BE2C (cell line): ENCODE measurements at regions not wholly inside any gene's neighbourhood (a gene's known extent, or its start where the extent isn't known, plus 50 kb on each side); places are given as distances from the start of the nearest gene placed in this dataset.

Source experiments
- DNase-seq: peaks from one replicate; pipeline ENCODE4 v3.0.0-alpha.2; 2020
- H3K27me3 ChIP-seq: fragments of 250-450 bp; sonication (Bioruptor Pico); 2 replicates; pipeline ENCODE4 v1.5.1; 2020; ENCODE audit warnings: mild to moderate bottlenecking
- H3K36me3 ChIP-seq: fragments of 250-450 bp; sonication (Bioruptor Pico); 2 replicates; pipeline ENCODE4 v1.5.1; 2020; ENCODE audit warnings: mild to moderate bottlenecking
- H3K4me1 ChIP-seq: fragments of 250-450 bp; sonication (Bioruptor Pico); 2 replicates; pipeline ENCODE4 v1.5.1; 2020
- H3K4me3 ChIP-seq: 2 replicates; pipeline ENCODE4 v1.5.1; 2011; ENCODE audit warnings: low read depth, low read length
- H3K9me3 ChIP-seq: fragments of 250-450 bp; sonication (Bioruptor Pico); 2 replicates; pipeline ENCODE4 v1.5.1; 2020
- TF ChIP-seq, protein P1 (sequence below): IDR thresholded peaks from 2 replicates; pipeline ENCODE4 v1.5.1; 2012; ENCODE audit warnings: mild to moderate bottlenecking, low read depth, low read length

DNA sequence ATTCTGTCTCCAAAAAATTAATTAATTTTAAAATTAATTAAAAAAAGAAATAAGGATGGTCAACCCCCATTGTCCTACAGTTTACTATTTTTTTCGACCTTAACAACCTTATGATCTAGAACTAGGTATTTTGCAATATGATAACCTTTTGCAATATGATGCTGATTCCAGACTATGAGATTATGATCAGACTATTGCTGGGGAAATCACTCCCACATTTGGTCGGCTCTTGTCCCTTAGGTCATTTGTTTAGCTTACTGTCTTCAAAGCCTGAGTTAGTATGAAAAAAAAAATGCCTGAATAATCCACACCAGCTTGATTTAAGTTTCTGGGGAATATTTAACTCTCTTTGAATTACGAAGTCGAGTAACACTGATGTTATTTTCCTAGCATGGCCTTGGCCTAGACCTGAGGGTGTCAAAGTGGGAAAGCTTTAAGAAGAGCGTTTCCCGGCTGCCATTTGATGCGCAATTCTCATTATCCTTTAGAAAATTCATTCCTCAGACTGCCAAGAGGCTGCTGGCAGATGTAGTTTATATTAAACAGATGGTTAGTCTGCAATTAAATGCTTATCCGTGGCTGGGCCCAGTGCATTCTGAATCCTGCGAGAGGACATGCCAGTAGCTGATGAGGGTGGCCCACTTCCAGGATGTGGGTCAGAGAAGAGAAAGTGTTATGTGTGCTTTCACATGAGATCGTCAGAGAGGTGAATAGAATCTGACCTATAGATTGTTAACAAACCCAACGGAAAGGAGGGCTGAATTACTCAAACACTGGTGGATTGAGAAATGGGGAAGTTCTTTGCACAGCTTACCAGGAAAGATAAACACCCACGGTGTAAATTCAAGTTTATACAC lies 496.0 kb upstream of the THBS1 start:
- Histone ChIP-seq H3K36me3 (no peaks in the 10 kb centered on the region), H3K27me3 (no peaks in the 10 kb centered on the region; the same call in 1 of the 2 replicates), H3K9me3 (no peaks in the 10 kb centered on the region), H3K4me3 (no peak overlapping the region), H3K4me1 (no peaks in the 10 kb centered on the region)
- DNase-seq: no peak
- TF ChIP-seq, protein P1, sequence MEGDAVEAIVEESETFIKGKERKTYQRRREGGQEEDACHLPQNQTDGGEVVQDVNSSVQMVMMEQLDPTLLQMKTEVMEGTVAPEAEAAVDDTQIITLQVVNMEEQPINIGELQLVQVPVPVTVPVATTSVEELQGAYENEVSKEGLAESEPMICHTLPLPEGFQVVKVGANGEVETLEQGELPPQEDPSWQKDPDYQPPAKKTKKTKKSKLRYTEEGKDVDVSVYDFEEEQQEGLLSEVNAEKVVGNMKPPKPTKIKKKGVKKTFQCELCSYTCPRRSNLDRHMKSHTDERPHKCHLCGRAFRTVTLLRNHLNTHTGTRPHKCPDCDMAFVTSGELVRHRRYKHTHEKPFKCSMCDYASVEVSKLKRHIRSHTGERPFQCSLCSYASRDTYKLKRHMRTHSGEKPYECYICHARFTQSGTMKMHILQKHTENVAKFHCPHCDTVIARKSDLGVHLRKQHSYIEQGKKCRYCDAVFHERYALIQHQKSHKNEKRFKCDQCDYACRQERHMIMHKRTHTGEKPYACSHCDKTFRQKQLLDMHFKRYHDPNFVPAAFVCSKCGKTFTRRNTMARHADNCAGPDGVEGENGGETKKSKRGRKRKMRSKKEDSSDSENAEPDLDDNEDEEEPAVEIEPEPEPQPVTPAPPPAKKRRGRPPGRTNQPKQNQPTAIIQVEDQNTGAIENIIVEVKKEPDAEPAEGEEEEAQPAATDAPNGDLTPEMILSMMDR: no peak

DNA sequence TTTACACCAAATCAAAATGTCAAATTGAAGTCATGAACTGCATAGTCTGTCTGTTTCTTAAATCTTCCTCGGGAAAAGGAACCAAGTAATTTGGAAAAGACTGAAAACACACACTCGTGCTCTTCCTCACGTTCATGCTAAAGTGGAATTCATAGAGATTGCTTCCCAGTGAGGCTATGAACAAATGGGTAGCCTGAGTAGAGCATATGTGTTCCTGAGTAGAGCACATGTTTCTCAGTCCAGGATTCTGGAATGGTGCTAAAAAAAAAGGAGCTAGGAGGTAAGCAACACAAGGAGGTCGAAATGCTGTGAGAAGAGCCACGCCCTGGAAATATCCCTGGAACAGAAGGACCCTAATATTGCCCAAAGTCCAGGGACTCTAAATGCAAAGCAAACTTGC lies 494.2 kb upstream of the THBS1 start:
- H3K9me3 ChIP-seq: no peaks in the 10 kb centered on the region
- H3K36me3 ChIP-seq: no peaks in the 10 kb centered on the region
- no peak for DNase-seq
- no peak overlapping the region for H3K4me3 ChIP-seq
- TF ChIP-seq, protein P1: no peak
- no peaks in the 10 kb centered on the region; the same call in 1 of the 2 replicates for H3K27me3 ChIP-seq
- H3K4me1 ChIP-seq: no peaks in the 10 kb centered on the region

DNA sequence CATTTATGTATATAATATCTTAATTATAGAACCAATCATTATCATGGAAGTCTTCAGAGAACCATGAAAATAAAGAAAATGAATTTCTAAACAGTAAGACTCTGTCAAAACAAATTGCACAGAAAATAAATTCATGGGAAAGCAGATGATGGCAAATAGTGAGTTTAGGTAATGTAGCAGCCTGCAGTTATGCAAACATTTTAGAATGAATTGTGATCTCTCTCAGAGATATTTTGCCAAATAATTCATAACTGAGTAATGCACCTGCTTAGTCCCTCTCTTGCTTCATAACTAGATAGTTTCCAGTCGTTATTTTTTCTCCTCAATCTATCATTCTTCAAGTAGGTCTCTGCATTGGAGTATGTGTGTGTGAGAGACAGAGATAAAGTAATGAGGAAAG lies 492.7 kb upstream of the THBS1 start:
- no peaks in the 10 kb centered on the region; the same call in 1 of the 2 replicates for H3K27me3 ChIP-seq
- H3K36me3 ChIP-seq: no peaks in the 10 kb centered on the region
- no peak overlapping the region for H3K4me3 ChIP-seq
- H3K4me1 ChIP-seq: no peaks in the 10 kb centered on the region
- TF ChIP-seq, protein P1: no peak
- H3K9me3 ChIP-seq: no peaks in the 10 kb centered on the region
- DNase-seq: no peak

DNA sequence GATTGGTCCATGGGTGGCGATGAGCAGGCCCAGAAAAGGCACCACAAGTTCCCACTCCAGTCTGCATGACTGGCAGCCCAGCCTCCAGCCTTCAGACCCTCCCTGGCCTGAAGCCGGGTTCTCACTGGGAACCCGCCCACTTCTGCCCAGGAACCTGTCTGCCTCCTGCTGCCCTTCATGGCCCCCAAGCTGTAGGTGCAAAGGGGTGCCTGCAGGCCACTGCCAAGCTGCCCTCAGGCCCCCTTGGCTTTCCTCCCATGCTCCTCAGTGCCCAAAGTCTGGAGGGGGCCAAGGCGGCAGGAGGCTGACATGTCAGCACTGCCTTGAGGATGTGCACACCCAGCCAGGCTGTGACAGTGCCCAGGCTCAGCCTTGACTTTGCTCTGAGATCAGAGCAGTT lies 488.5 kb upstream of the THBS1 start:
- H3K4me3 ChIP-seq: no peak overlapping the region
- H3K36me3 ChIP-seq: no peaks in the 10 kb centered on the region
- H3K9me3 ChIP-seq: no peaks in the 10 kb centered on the region
- no peaks in the 10 kb centered on the region for H3K4me1 ChIP-seq
- DNase-seq: no peak
- no peaks in the 10 kb centered on the region; the same call in 1 of the 2 replicates for H3K27me3 ChIP-seq
- TF ChIP-seq, protein P1: no peak

DNA sequence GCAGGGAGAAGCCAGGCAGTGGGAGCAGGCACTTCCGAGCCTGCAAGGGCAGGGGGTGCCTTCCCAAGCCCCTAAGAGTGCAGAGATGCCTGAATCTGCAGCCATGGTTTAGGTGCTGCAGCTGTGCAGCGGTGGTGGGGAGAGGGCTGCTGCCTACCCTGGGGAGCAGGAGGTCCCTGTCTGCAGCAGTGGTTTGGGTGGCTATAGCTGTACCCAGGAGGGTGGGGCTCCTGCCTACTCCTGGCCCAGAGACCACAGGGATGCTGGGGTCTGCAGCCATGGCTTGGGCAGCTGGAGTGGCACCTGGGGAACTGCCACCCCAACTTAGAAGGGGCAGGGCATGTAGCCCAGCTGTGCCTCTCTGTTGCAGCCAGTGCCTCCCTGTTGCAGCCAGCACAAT lies 488.1 kb upstream of the THBS1 start:
- H3K27me3 ChIP-seq: no peaks in the 10 kb centered on the region; the same call in 1 of the 2 replicates
- H3K4me3 ChIP-seq: no peak overlapping the region
- no peaks in the 10 kb centered on the region for H3K9me3 ChIP-seq
- DNase-seq: no peak
- no peaks in the 10 kb centered on the region for H3K4me1 ChIP-seq
- no peaks in the 10 kb centered on the region for H3K36me3 ChIP-seq
- TF ChIP-seq, protein P1: no peak

DNA sequence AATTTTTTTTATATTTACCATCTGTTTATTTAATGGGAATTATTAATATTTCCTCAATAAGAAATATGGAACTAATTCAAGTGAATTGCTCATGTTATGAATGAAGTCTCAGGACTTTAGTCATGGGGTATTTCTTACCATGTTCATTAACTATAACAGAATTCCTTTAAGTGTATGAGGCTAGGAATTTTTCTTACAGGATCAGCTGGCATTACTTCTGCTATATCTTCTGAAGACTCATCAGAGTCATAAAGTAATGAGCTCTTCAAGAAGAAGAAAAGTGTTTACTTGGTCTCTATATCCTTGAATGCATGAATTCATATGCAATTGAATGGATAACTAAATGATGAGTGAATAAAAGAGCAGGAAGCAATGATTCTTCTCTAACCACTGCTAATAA lies 486.8 kb upstream of the THBS1 start:
- Histone ChIP-seq H3K27me3 (no peaks in the 10 kb centered on the region; the same call in 1 of the 2 replicates), H3K4me1 (no peaks in the 10 kb centered on the region), H3K4me3 (no peak overlapping the region), H3K9me3 (no peaks in the 10 kb centered on the region), H3K36me3 (no peaks in the 10 kb centered on the region)
- TF ChIP-seq, protein P1: no peak
- no peak for DNase-seq
